Mesenchymal stem cell (in vitro differentiated cells and primary cell): ENCODE measurements at regions not wholly inside any gene's neighbourhood (a gene's known extent, or its start where the extent isn't known, plus 50 kb on each side); places are given as distances from the start of the nearest gene placed in this dataset.
A peak's percentile ranks its signal among the peaks of the same experiment; 100 is the strongest.
"Not testable (repeated sequence)": the region's sequence is repeated elsewhere in the genome, so short reads cannot be mapped to it uniquely, and the experiment has no call there.

ENCODE experiments used
- DNase-seq: peaks from one replicate; pipeline ENCODE4 v3.0.0-alpha.2; 2013
- H2AFZ ChIP-seq: one replicate; pipeline ENCODE4 v1.6.1; 2013; ENCODE audit warnings: low read depth, mild to moderate bottlenecking, control low read depth, inconsistent platforms, low read length, moderate library complexity
- H2AK5ac ChIP-seq: 2 replicates; pipeline ENCODE4 v1.6.1; 2013; ENCODE audit warnings: low read length, moderate library complexity, mild to moderate bottlenecking, inconsistent platforms; ENCODE audit not compliant: severe bottlenecking
- H2BK120ac ChIP-seq: one replicate; pipeline ENCODE4 v1.6.1; 2013; ENCODE audit warnings: low read depth, mild to moderate bottlenecking, inconsistent platforms, low read length, moderate library complexity
- H2BK12ac ChIP-seq, 2 experiments: one replicate each; pipeline ENCODE4 v1.6.1; 2013; ENCODE audit warnings: inconsistent platforms in 2 of 2, low read length in 2 of 2, mild to moderate bottlenecking in 2 of 2, moderate library complexity in 2 of 2, control low read depth in 1 of 2
- H2BK15ac ChIP-seq: one replicate; pipeline ENCODE4 v1.6.1; 2013; ENCODE audit warnings: mild to moderate bottlenecking, low read depth, inconsistent platforms; ENCODE audit not compliant: poor library complexity, severe bottlenecking
- H2BK5ac ChIP-seq: 2 replicates; pipeline ENCODE4 v1.6.1; 2013; ENCODE audit warnings: low read depth, mild to moderate bottlenecking, low read length, control low read depth, inconsistent platforms; ENCODE audit not compliant: poor library complexity, severe bottlenecking
- H3K14ac ChIP-seq, 2 experiments: one replicate each; pipeline ENCODE4 v1.6.1; 2013; ENCODE audit warnings: inconsistent platforms in 2 of 2, low read length in 2 of 2, control low read depth in 1 of 2, mild to moderate bottlenecking in 1 of 2, moderate library complexity in 1 of 2
- H3K18ac ChIP-seq, 2 experiments: one replicate each; pipeline ENCODE4 v1.6.1; 2013; ENCODE audit warnings: inconsistent platforms in 2 of 2, low read length in 2 of 2, control low read depth in 1 of 2, low read depth in 1 of 2, mild to moderate bottlenecking in 1 of 2
- H3K23ac ChIP-seq, 2 experiments: one replicate each; pipeline ENCODE4 v1.6.1; 2013; ENCODE audit warnings: inconsistent platforms in 2 of 2, low read length in 2 of 2, mild to moderate bottlenecking in 2 of 2, moderate library complexity in 2 of 2, control low read depth in 1 of 2
- H3K27ac ChIP-seq: 2 replicates; pipeline ENCODE4 v1.5.1; 2013; ENCODE audit warnings: mild to moderate bottlenecking, moderate library complexity, low read length, control low read depth, inconsistent platforms; ENCODE audit not compliant: poor library complexity, severe bottlenecking
- H3K27me3 ChIP-seq, 2 experiments: 2 replicates each; pipeline versions ENCODE4 v1.6.1 to v1.7.0; 2013; ENCODE audit warnings: low read length in 2 of 2, mild to moderate bottlenecking in 2 of 2, moderate library complexity in 2 of 2, control low read depth in 1 of 2, inconsistent platforms in 1 of 2; ENCODE audit not compliant: control insufficient read depth in 1 of 2, insufficient read depth in 1 of 2
- H3K36me3 ChIP-seq, 2 experiments: 2 replicates each; pipeline versions ENCODE4 v1.6.1 to v1.7.0; 2013; ENCODE audit warnings: low read length in 2 of 2, control low read depth in 1 of 2, inconsistent platforms in 1 of 2, low read depth in 1 of 2, mild to moderate bottlenecking in 1 of 2; ENCODE audit not compliant: insufficient read depth in 2 of 2, control insufficient read depth in 1 of 2
- H3K4ac ChIP-seq, 2 experiments: one replicate each; pipeline ENCODE4 v1.6.1; 2013; ENCODE audit warnings: inconsistent platforms in 2 of 2, low read length in 2 of 2, mild to moderate bottlenecking in 2 of 2, moderate library complexity in 2 of 2, control low read depth in 1 of 2, low read depth in 1 of 2
- H3K4me1 ChIP-seq: 2 replicates; pipeline ENCODE4 v1.6.1; 2013; ENCODE audit warnings: low read depth, low read length, control low read depth; ENCODE audit not compliant: control insufficient read depth, insufficient read depth
- H3K4me2 ChIP-seq: 2 replicates; pipeline ENCODE4 v1.6.1; 2013; ENCODE audit warnings: low read length, mild to moderate bottlenecking, inconsistent platforms; ENCODE audit not compliant: poor library complexity, severe bottlenecking
- H3K4me3 ChIP-seq, 2 experiments: 2 replicates each; pipeline versions ENCODE4 v1.5.1 to v1.7.0; 2013; ENCODE audit warnings: low read length in 2 of 2, mild to moderate bottlenecking in 2 of 2, control low read depth in 1 of 2, low read depth in 1 of 2; ENCODE audit not compliant: insufficient read depth in 1 of 2
- H3K79me1 ChIP-seq: replicated peaks from 2 replicates; pipeline ENCODE4 v1.6.1; 2013; ENCODE audit warnings: mild to moderate bottlenecking, control low read depth, low read length, inconsistent platforms; ENCODE audit not compliant: poor library complexity, severe bottlenecking
- H3K9ac ChIP-seq: 2 replicates; pipeline ENCODE4 v1.7.0; 2013; ENCODE audit warnings: mild to moderate bottlenecking, low read length, moderate library complexity
- H3K9me3 ChIP-seq: 2 replicates; pipeline ENCODE4 v1.7.0; 2013; ENCODE audit warnings: mild to moderate bottlenecking, low read length; ENCODE audit not compliant: control insufficient read depth
- H4K8ac ChIP-seq: one replicate; pipeline ENCODE4 v1.6.1; 2013; ENCODE audit warnings: inconsistent platforms, mild to moderate bottlenecking, low read length, moderate library complexity
- H4K91ac ChIP-seq: one replicate; pipeline ENCODE4 v1.6.1; 2013; ENCODE audit warnings: mild to moderate bottlenecking, low read length, inconsistent platforms
- WGBS: methylation state at CpG from one replicate; pipeline ENCODE4 v1.1.7; 2013; ENCODE audit warnings: mixed read lengths; 5-methylcytosine and 5-hydroxymethylcytosine counted together

GRCh38 chr17:22217135-22217534 lies 524.8 kb downstream of the KCNJ18 start:
- H2AFZ ChIP-seq, result no peak overlapping the region
- no peak overlapping the region for H3K4ac ChIP-seq
- no peaks in the 10 kb centered on the region for H3K4me1 ChIP-seq
- no peak overlapping the region for H2BK5ac ChIP-seq
- H3K4me3 ChIP-seq, result no peak overlapping the region
- no peak overlapping the region for H3K18ac ChIP-seq
- no peak overlapping the region for H2AK5ac ChIP-seq
- no peaks in the 10 kb centered on the region for H3K27me3 ChIP-seq
- no peaks in the 10 kb centered on the region for H3K36me3 ChIP-seq
- H3K9me3 ChIP-seq, result no peaks in the 10 kb centered on the region
- no peak overlapping the region for H4K8ac ChIP-seq
- WGBS, result 15% methylated on average over 24 of the region's 27 CpGs
- H2BK120ac ChIP-seq, result no peak overlapping the region
- H3K4me2 ChIP-seq, result no peak overlapping the region
- no peaks in the 10 kb centered on the region for H3K79me1 ChIP-seq
- no peak overlapping the region for H3K23ac ChIP-seq
- no peak for DNase-seq
- H4K91ac ChIP-seq, result no peak overlapping the region
- H3K14ac ChIP-seq, result no peak overlapping the region
- H2BK15ac ChIP-seq, result no peak overlapping the region
- no peak overlapping the region for H3K27ac ChIP-seq
- no peak overlapping the region for H2BK12ac ChIP-seq
- no peak overlapping the region for H3K9ac ChIP-seq

- no peak for DNase-seq
- WGBS, result 63% methylated on average over 6 of the region's 8 CpGs
- H3K9me3 ChIP-seq, result no peaks in the 10 kb centered on the region
Observed at GRCh38 chr17:22221344-22221743, 529.0 kb downstream of the KCNJ18 start.

GRCh38 chr17:22226477-22226876 lies 534.2 kb downstream of the KCNJ18 start:
- H3K4me2 ChIP-seq, result not testable (repeated sequence)

More at GRCh38 chr17:22221344-22221743, 529.0 kb downstream of the KCNJ18 start:
- Histone ChIP-seq H3K4me3 (no peak overlapping the region), H3K4me2 (no peak overlapping the region), H3K36me3 (no peaks in the 10 kb centered on the region), H2BK15ac (no peak overlapping the region), H3K14ac (no peak overlapping the region), H3K27me3 (no peaks in the 10 kb centered on the region), H4K8ac (no peak overlapping the region), H2BK120ac (no peak overlapping the region), H2AFZ (peak overlapping the region; percentile 56), H2BK12ac (no peak overlapping the region), H3K4ac (no peak overlapping the region), H3K4me1 (no peaks in the 10 kb centered on the region), H3K23ac (no peak overlapping the region), H4K91ac (no peak overlapping the region), H3K27ac (no peak overlapping the region), H2AK5ac (no peak overlapping the region), H3K9ac (no peak overlapping the region), H2BK5ac (no peak overlapping the region), H3K18ac (no peak overlapping the region), H3K79me1 (no peaks in the 10 kb centered on the region)

GRCh38 chr17:22226932-22227331 lies 534.6 kb downstream of the KCNJ18 start:
- not testable (repeated sequence) for H3K14ac ChIP-seq, H4K8ac ChIP-seq, H2AK5ac ChIP-seq, H3K4ac ChIP-seq, H4K91ac ChIP-seq, H2BK12ac ChIP-seq, H2BK5ac ChIP-seq, H3K36me3 ChIP-seq, H3K27me3 ChIP-seq, DNase-seq, H2BK15ac ChIP-seq, H3K27ac ChIP-seq, H3K23ac ChIP-seq, H3K79me1 ChIP-seq, H3K4me3 ChIP-seq, H2AFZ ChIP-seq, H3K9me3 ChIP-seq, H3K4me1 ChIP-seq, H3K9ac ChIP-seq, H3K18ac ChIP-seq, H2BK120ac ChIP-seq, H3K4me2 ChIP-seq
- 69% methylated on average over 3 of the region's 3 CpGs for WGBS

More at GRCh38 chr17:22226477-22226876, 534.2 kb downstream of the KCNJ18 start:
- H3K4me3 ChIP-seq, H3K9me3 ChIP-seq, H3K27me3 ChIP-seq, H4K8ac ChIP-seq, H3K18ac ChIP-seq, H2BK15ac ChIP-seq, H3K27ac ChIP-seq, H3K9ac ChIP-seq, H3K4me1 ChIP-seq, H2BK120ac ChIP-seq, H2BK12ac ChIP-seq, H3K79me1 ChIP-seq, H2BK5ac ChIP-seq, H2AK5ac ChIP-seq, H3K23ac ChIP-seq, H3K14ac ChIP-seq, H2AFZ ChIP-seq, DNase-seq, H4K91ac ChIP-seq, H3K4ac ChIP-seq, H3K36me3 ChIP-seq: not testable (repeated sequence)
- WGBS, result 95% methylated on average over 3 of the region's 3 CpGs
